GM19328 (cell line): ENCODE measurements at regions not wholly inside any gene's neighbourhood (a gene's known extent, or its start where the extent isn't known, plus 50 kb on each side); places are given as distances from the start of the nearest gene placed in this dataset.

Source experiments
- ATAC-seq: cut with Tn5 transposase; IDR thresholded peaks from one replicate; pipeline ENCODE4 v1.9.1; 2021; ENCODE audit warnings: mild to moderate bottlenecking, moderate library complexity; ENCODE audit not compliant: unreplicated experiment

DNA sequence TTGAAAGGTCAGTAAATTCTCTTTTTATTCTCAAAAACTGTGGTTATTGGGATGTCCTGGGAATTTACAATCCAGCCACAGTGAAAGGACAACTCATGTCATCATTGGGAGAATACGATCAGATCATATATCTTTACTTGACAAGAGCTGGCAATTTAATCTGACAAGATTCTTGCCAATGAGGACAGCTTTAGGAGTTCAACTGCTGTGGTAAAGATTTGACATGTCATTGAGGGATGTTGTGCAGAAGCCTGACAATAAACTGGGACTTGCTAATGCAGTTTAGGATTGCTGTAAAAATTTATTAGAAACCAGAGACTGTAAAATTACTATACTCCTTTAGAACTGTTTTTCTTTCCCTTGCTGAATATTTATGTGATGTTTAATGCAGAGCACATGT lies 1131.0 kb downstream of the MAT2B start:
- no peak for ATAC-seq

DNA sequence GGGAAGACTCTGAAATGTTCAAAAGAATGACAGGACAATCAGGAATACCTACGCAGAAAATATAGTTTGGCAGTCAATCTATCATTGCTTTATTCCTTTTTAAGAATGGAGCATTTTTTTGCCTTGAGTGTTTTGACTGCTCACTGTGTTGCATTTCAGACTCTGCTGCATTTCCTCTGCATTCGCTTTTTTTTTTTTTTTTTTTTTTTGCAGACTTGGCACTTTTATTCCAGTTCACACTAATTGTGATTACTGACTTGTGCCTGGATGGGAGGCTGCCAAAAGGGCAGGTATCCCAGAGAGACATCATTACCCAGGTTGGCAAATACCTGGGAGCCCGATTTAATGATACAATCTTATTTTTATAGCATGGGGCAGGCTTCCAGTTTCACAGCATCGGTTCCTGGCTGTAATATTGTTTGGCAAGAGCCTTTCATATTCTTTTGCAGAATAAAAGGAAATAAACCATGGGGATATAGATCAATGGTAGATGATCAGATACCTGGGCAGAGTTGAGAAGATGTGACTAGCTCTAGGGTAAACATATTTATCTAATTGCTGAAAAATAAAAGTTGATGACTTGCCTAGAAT lies 1132.6 kb downstream of the MAT2B start:
- ATAC-seq = no peak

- ATAC-seq = no peak
Measured at GRCh38 chr5:164649266-164649665, 1143.8 kb downstream of the MAT2B start.

GRCh38 chr5:164650427-164650826 lies 1145.0 kb downstream of the MAT2B start:
- no peak for ATAC-seq

GRCh38 chr5:164651546-164652275 lies 1146.3 kb downstream of the MAT2B start:
- no peak for ATAC-seq

DNA sequence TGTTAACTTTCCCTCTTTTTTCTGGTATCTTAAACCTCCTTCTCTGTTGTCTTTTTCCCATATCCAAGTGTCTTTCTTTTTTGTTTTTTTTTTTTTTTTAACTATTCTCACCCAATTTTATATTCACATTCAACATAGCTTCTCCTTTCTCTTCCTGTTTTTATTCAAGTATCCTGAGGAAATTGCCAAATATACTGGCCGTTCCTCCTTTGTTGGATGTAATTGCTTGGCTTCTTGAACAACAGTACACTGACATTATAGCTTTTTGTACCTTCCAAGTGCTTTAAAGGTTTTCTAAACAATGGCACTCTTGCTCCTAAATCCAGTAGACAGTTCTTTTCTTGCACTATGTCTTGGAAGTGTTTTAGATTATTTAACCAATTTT lies 1146.8 kb downstream of the MAT2B start:
- no peak for ATAC-seq

- no peak for ATAC-seq
Measured at GRCh38 chr5:164663198-164663989, 1158.0 kb downstream of the MAT2B start.

- ATAC-seq = no peak
Measured at GRCh38 chr5:164671640-164672039, 1166.2 kb downstream of the MAT2B start.

DNA sequence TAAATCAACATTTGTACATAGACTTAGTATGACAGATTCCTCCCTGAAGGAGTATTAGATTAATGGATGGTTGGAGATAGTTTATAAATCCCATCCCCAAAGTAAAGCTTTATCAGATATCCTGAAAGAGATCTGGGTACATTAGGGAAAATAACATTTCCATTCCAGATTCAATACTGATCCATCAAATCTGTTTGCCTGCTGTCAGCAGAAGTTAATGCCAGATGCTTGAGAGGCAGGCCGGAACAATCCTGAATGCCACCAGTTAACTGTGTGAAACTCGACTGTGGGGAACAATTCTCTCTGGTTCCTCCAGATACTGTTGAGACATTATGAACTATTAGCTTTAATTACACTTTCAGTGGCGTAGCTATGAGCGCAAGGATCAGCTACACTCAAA lies 1166.8 kb downstream of the MAT2B start:
- no peak for ATAC-seq

DNA sequence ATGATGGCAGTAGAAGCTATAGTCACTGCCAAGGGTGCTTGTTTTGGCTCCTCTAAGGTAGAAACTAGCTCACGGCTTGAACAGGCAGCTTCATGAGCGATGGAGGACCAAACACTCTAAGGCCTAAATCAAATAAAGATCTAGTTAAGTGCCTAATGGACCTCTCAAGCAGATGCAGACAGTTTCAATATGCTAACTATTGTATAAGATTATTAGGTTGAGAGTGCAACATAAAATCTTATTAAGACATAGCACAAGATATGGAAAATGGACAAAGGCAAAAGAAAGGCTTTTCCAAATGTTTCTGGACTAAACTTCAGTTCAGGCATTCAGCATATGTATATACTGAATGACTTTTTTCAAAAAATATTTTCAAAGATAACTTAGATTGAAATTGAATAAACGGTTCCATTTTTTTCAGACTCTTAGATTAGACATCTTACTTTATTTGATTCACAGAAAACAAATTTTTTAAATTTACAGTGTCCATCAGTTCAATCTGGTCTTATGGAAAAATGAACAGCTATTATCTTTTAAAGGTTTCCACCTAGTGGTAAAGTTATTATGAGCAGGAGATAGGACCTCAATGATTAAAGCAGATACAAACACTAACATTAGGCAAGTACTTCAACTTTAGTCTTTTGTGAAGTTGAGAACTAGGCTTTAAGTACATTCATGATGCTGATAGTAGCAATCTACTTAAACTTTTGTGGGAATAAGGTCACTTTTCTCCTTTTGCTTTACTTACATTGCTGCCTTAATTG lies 1167.7 kb downstream of the MAT2B start:
- no peak for ATAC-seq

DNA sequence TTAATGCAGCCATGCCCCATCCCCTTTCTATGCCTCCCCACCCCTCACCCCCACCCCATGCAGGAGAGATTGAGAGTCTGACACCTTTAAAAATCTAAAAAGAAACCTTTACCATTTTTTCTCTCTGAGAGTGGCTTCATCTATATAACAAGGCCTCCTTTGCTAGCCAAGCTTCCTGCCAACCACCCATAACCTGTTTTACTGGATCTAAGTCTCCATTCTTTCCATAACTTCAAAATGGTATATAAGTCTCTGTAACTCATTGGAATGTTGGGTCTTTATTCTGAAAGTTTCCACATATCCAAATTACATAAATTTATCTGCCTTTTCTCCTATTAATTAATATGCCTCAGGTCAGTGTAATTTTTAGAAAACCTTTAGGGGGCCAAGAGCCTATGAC lies 1174.0 kb downstream of the MAT2B start:
- ATAC-seq = no peak

- no peak for ATAC-seq
Measured at GRCh38 chr5:164680216-164680615, 1174.8 kb downstream of the MAT2B start.

GRCh38 chr5:164680812-164681520 lies 1175.5 kb downstream of the MAT2B start:
- no peak for ATAC-seq

DNA sequence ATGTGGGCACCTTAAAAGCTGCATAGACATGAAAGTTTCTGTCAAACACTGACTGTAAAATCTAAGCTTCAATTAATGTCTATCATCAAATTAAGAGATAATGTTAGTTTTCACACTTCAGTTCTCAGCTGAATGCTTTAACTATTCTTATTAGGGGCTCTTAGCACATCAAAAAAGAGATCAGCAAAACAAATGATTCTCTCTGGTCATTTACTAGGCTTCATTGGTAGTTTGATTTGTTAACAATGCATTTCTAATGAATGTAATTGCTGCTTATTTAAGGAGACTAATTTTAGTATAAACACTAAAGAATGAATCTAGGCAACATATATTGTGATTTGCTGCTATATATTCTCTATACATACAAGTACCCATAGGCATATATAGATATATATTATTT lies 1182.0 kb downstream of the MAT2B start:
- ATAC-seq = no peak

GRCh38 chr5:164688437-164688836 lies 1183.0 kb downstream of the MAT2B start:
- no peak for ATAC-seq

- ATAC-seq = no peak
Measured at GRCh38 chr5:164708831-164709230, 1203.4 kb downstream of the MAT2B start.

DNA sequence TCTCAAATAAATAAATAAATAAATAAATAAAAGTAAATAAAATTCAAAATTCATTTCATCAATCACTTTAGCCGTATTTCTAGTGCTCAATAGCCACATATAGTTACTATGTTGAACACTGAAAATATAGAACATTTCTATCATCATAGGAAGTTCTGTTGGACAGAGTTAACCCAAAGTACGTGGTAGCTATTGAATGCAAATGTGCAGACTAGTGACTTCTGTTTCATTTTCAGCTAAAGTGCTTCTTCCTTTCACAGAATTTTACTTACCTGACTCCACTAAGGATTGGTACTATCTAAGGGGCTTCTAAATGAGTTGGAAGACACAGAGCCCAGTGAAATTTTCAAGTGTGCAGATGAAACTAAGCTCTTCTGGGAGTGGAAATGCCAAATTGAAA lies 1208.3 kb downstream of the MAT2B start:
- ATAC-seq = no peak

DNA sequence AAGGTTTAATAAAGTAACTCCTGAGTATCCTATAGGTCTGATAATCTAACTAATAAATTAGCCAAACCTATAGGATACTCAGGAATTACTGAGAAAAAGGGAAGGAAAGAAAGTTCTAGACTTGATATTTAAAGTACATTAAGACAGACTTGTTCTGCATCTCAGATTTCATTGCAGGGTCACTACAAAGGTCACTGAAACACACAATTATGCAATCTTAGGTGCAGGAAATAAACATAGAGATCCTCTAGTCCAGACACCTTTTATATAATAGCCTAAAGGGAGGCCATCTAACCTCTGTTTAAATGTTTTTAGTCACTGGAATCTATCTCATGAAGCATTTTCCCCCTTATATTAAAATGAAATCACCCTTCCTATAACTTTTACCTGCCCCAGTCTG lies 1215.7 kb downstream of the MAT2B start:
- ATAC-seq = no peak

- ATAC-seq = no peak
Measured at GRCh38 chr5:164721656-164722055, 1216.2 kb downstream of the MAT2B start.

GRCh38 chr5:164722702-164723101 lies 1217.3 kb downstream of the MAT2B start:
- no peak for ATAC-seq

- ATAC-seq = no peak
Measured at GRCh38 chr5:164727012-164727411, 1221.6 kb downstream of the MAT2B start.
